Thyroid gland (tissue), 4 donors: ENCODE measurements at regions not wholly inside any gene's neighbourhood (a gene's known extent, or its start where the extent isn't known, plus 50 kb on each side); places are given as distances from the start of the nearest gene placed in this dataset.

Source experiments
- DNase-seq, 2 donors: peaks; one replicate each; pipeline ENCODE4 v3.0.0-alpha.2; 2019
- H3K27ac ChIP-seq, 3 donors: fragments of 200-600 bp; sonication (generic); 1 replicate in 2 of 3; 2 replicates in 1 of 3; pipeline ENCODE4 v1.5.1; 2016 to 2019; ENCODE audit warnings: mild to moderate bottlenecking in 1 of 3, moderate library complexity in 1 of 3
- H3K27me3 ChIP-seq: fragments of 200-600 bp; sonication (generic); one replicate; pipeline ENCODE4 v1.5.1; 2019
- H3K36me3 ChIP-seq, 2 donors: fragments of 200-600 bp; sonication (generic); one replicate each; pipeline ENCODE4 v1.5.1; 2016 to 2019
- H3K4me1 ChIP-seq, 2 donors: fragments of 200-600 bp; sonication (generic); one replicate each; pipeline ENCODE4 v1.5.1; 2017 to 2019
- H3K4me3 ChIP-seq, 3 donors: fragments of 200-600 bp; sonication (generic); replicated peaks in 1 of 3; 1 replicate in 2 of 3; 2 replicates in 1 of 3; pipeline ENCODE4 v1.5.1; 2016; ENCODE audit warnings: mild to moderate bottlenecking in 1 of 3
- H3K9me3 ChIP-seq: fragments of 200-600 bp; sonication (generic); one replicate; pipeline ENCODE4 v1.5.1; 2017
- CTCF ChIP-seq, 6 experiments: fragments of 200-600 bp in 3 of 6; fragments of 450-650 bp in 3 of 6; sonication (generic) in 3 of 6; IDR thresholded peaks; one replicate each; pipeline ENCODE4 v1.5.1; 2016 to 2019; ENCODE audit warnings: antibody characterized with exemption in 6 of 6, mild to moderate bottlenecking in 2 of 6, inconsistent platforms in 1 of 6, moderate library complexity in 1 of 6
- POLR2A ChIP-seq, 2 donors: fragments of 450-650 bp; IDR thresholded peaks; one replicate each; pipeline ENCODE4 v1.6.1; 2017; ENCODE audit warnings: antibody characterized with exemption in 2 of 2, mild to moderate bottlenecking in 2 of 2, moderate library complexity in 1 of 2
- WGBS, 2 donors: methylation state at CpG; one replicate each; pipeline ENCODE4 v1.1.5; 2017; 5-methylcytosine and 5-hydroxymethylcytosine counted together
- intact Hi-C: fragments of 100-400 bp; cut with DNase I; formaldehyde crosslinking; loops from one replicate; pipeline ENCODE4 v1.15.1; 2023

- WGBS, 2 donors: 76 to 77% methylated on average over 5 of the region's 5 CpGs
- no peaks in the 10 kb centered on the region for H3K9me3 ChIP-seq
- H3K4me1 ChIP-seq: no peaks in the 10 kb centered on the region
- no peak overlapping the region for H3K27ac ChIP-seq
- no peak overlapping the region for H3K4me3 ChIP-seq
- intact Hi-C loops: no loop called here
- H3K27me3 ChIP-seq: no peaks in the 10 kb centered on the region
- DNase-seq: no peak
- H3K36me3 ChIP-seq: no peaks in the 10 kb centered on the region
- TF ChIP-seq POLR2A (IDR thresholded peaks at IDR 0.05) (no peak), CTCF (IDR thresholded peaks at IDR 0.05) (no peak)
These were observed 162.7 kb downstream of the BTG1 start for GRCh38 chr12:91982946-91983345.

- intact Hi-C loops: no loop called here
- no peak overlapping the region for H3K27ac ChIP-seq
- no peaks in the 10 kb centered on the region for H3K27me3 ChIP-seq
- DNase-seq: no peak
- H3K9me3 ChIP-seq: no peaks in the 10 kb centered on the region
- TF ChIP-seq POLR2A (IDR thresholded peaks at IDR 0.05): no peak
- no peak for TF ChIP-seq CTCF (IDR thresholded peaks at IDR 0.05)
- no peaks in the 10 kb centered on the region for H3K36me3 ChIP-seq
- H3K4me1 ChIP-seq: no peaks in the 10 kb centered on the region
- H3K4me3 ChIP-seq: no peak overlapping the region
These were observed 165.2 kb downstream of the BTG1 start for GRCh38 chr12:91980389-91980821.

DNA sequence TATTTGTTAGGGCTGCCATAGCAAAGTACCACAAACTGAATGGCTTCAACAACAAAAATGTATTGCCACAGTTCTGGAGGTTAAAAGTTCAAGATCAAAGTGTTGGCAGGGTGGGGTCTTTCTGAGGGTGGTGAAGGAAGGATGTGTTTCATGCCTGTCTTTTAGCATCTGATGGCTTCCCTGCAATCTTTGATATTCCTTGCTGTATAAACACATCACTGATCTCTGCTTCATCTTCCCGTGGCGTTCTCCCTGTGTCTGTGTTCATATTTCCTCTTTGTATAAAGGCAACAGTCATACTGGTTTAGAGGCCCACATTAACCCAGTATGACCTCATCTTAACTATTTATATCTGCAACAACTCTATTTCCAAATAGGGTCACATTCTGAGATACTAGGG, 167.5 kb downstream of the BTG1 start:
- WGBS, 2 donors: 73 to 77% methylated on average over 2 of the region's 2 CpGs
- DNase-seq: no peak
- H3K4me3 ChIP-seq: no peak overlapping the region
- H3K9me3 ChIP-seq: no peaks in the 10 kb centered on the region
- TF ChIP-seq CTCF (IDR thresholded peaks at IDR 0.05): no peak
- TF ChIP-seq POLR2A (IDR thresholded peaks at IDR 0.05): no peak
- intact Hi-C loops: no loop called here
- H3K4me1 ChIP-seq: no peaks in the 10 kb centered on the region
- H3K27me3 ChIP-seq: no peaks in the 10 kb centered on the region
- H3K27ac ChIP-seq: no peak overlapping the region
- no peaks in the 10 kb centered on the region for H3K36me3 ChIP-seq

GRCh38 chr12:91975891-91976290, 169.8 kb downstream of the BTG1 start:
- no peak overlapping the region for H3K27ac ChIP-seq
- no peak overlapping the region for H3K4me3 ChIP-seq
- no peaks in the 10 kb centered on the region for H3K36me3 ChIP-seq
- intact Hi-C loops: no loop called here
- H3K4me1 ChIP-seq: no peaks in the 10 kb centered on the region
- DNase-seq: no peak
- TF ChIP-seq CTCF (IDR thresholded peaks at IDR 0.05): no peak
- no peak for TF ChIP-seq POLR2A (IDR thresholded peaks at IDR 0.05)
- no peaks in the 10 kb centered on the region for H3K27me3 ChIP-seq
- WGBS, 2 donors: 98 to 99% methylated on average over 6 of the region's 6 CpGs
- no peaks in the 10 kb centered on the region for H3K9me3 ChIP-seq

GRCh38 chr12:91974541-91975085, 171.0 kb downstream of the BTG1 start:
- H3K4me1 ChIP-seq: no peaks in the 10 kb centered on the region
- TF ChIP-seq CTCF (IDR thresholded peaks at IDR 0.05) (no peak), POLR2A (IDR thresholded peaks at IDR 0.05) (no peak)
- H3K27ac ChIP-seq: no peak overlapping the region
- H3K27me3 ChIP-seq: no peaks in the 10 kb centered on the region
- 95 to 97% methylated on average over 3 of the region's 3 CpGs for WGBS, 2 donors
- no peak overlapping the region for H3K4me3 ChIP-seq
- DNase-seq: no peak
- intact Hi-C loops: no loop called here
- no peaks in the 10 kb centered on the region for H3K9me3 ChIP-seq
- no peaks in the 10 kb centered on the region for H3K36me3 ChIP-seq
